NCI-H2107 treated with DMSO at 0.1 percent for 48 hours (cell line): ENCODE measurements at regions not wholly inside any gene's neighbourhood (a gene's known extent, or its start where the extent isn't known, plus 50 kb on each side); places are given as distances from the start of the nearest gene placed in this dataset.

ENCODE experiments used
- DNase-seq: peaks from one replicate; lab custom pipeline; 2025; ENCODE audit not compliant: unreplicated experiment; lab: John Stamatoyannopoulos, UW

DNA sequence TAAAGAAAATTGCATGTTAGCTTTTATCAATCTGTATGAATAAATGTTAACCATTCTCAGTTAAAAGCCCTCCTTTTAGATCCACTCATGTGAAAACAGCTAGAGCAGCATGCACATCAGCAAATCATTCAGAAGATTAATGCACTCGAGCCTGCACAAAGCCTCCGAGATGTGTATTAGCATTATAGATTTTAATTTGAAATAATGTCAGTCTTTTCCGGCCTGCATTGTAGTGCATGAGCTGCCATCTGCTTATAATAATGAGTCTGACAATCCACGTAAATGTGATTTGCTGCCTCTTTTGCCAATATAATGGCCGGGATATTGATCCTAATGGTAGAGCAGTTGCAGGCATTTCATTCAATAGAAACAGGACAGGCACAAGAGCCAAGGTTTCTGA, 585.1 kb downstream of the IRX1 start:
- no peak for DNase-seq

DNA sequence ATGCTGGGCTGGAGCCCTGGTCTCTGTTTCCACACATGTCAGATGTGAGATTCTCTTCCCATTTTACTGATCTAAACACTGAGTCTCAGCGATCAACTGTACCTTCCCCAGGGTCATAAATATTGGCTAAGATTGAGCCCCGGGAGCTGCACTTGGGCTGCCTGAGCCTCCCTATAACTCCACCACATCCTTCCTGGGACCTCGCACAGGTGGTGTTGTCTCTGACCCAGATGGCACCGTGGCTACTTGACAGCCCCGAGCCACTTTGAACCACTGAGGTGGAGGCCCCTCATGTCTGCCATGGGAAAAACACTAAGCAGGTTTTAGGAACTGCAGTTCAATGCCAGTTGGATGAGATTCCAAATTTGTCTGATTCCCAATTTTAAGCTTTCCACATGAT, 586.5 kb downstream of the IRX1 start:
- no peak for DNase-seq

DNA sequence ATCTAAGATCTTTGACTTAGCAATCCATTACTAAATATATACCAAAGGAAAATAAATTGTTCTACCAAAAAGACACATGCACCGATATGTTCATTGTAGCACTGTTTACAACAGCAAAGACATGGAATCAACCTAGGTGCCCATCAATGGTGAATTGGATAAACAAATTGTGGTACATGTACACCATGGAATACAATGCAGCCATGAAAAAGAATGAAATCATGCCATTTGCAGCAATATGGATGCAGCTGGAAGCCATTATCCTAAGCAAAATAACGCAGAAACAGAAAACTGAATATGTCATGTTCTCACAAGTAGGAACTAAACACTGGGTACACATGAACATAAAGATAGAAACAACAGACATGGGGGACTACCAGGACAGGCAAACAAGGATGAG, 589.5 kb downstream of the IRX1 start:
- no peak for DNase-seq

DNA sequence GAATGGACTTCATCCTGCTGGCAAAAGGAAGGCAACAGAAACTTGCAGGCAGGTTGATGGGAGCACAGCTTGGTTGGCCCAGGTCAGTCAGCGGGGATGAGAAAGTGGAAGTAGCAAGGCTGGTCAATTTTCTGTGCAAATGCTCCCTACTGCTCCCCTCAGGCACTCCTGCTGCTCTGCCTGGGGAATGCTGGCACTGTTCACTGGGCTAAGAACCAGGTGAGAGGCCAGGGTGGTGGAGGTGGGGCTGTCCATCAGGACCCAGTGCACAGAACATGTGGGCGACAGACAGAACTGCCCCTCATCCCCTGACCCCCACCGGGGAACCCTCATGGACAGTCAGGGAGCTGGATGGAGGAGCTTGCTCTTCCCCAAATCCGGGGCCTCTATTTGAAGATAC, 593.1 kb downstream of the IRX1 start:
- DNase-seq, result no peak

DNA sequence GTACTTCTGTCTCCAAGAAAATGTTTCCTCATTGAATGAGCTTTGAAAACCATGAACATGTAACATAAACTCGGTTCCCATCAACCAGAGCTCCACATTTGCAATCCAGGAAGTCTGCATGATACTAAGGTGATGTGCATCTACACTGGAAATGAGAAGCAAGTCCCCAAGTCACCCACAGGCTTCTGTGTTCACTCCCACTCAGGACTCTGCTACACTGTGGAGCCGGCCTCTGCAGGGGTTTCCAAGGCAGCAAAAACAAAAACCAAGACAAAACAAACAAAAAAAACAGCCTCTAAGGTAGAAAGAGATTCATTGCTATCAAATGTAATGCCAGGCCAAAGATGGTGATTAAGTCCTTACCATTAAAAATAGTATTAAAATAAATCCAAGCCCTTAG, 593.7 kb downstream of the IRX1 start:
- DNase-seq, result no peak

DNA sequence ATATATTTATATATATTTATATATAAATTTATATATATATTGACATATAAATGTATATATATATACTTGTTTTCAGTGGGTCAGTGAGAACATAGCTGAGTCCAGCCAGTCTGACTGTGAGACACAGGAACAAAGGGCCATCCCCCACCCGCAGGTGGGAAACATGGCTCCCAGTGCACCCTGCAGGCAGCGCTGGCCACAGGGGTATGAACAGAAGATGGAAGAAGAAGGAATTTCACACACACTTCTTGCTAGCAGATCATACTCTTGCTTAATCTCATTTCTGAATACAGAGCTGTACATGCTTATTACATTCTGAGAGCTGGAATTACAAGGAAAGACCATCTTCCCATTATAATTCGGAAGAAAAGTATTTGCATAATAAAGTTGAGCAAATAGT, 595.4 kb downstream of the IRX1 start:
- DNase-seq, result no peak

DNA sequence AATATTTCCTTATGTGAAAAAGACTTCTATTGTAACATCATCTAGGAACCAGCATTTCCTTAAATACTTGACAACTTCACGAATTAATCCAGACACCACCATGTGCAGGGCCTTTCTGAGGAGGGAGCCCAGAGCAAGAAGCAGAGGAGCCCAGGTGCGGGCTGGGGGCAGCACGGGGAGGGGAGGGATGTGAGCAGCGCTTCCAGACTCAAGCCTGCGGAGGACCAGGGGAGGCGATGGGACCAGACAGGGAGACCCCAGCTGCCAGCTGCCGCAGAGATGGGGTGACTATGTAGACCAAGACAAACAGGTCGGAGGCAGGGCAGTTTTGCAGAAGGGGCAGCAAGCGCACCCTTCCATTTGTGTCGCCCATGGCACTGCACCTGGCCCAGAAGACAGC, 596.1 kb downstream of the IRX1 start:
- no peak for DNase-seq

DNA sequence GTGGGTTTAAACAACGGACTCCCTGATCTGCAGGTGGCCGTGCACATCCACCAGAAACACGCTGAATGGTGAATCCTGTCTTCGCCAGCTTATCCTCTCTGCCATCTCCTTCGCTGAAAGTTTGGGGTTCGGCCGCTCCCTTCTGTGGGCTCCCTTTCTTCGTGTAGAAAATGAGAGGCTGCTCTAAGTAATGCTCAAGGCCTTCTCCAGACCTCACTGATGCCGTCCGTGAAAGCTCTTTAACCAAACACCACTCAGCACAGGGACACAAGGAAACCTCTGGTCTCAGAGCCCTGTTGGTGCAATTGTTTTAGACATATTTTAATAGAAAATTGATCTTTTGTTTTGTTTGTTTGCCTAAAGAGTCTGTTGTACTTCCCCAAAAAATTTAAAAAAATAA, 596.5 kb downstream of the IRX1 start:
- DNase-seq, result no peak

DNA sequence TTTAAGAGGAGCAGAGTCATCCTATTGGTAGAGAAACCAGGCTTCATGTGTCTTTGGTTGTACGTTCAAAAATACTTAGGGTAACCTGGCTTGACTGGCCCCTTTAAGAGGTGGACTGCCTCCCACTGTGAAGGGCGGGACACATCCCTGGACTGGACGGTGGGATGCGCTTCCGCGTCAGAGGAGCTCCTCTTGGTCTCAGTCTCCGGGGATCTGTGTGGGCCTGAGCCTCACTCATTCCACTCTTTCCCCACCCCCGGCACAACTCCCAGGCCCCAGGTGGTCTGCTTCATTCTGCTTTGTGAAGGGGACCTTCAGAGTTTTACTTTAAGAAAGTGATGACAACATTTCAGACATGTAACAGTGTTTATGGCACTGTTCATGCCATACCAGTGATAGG, 601.1 kb downstream of the IRX1 start:
- no peak for DNase-seq

DNA sequence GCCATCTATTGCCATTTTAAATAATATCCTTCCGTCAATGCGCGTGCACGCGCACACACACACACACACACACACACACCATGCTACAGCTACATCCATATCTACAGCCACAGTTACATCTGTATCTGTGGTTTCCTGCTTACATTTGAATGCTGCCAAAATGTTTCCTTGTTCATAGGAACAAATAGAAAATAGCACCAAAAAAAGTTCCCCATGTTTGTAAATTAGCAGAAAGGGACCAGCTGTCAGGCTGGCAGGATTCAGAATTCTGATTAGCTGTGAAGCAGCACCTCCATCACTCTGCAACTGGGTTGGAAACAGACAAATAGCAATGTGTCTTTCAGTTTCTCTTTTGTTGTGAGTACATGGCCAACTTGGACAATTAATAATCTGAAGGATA, 601.5 kb downstream of the IRX1 start:
- DNase-seq, result no peak

DNA sequence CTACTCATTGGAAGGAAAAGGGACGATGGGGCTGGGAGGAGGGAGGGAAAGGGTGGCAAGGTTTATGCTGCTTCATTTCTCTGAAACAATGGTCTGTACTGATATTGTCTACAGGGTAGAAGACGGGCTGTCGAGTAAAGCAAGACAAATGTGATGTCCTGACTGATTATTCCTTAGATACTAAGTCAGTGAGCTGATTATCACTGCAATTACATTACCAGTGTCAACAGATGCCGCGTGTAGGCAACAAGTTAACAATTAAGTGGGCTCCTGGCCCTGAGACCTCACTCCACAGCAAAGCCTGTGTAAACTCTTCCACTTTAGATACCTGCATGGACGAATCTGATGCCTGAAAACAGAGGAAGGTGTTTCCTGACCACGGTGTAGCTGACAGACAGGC, 602.8 kb downstream of the IRX1 start:
- DNase-seq, result no peak

DNA sequence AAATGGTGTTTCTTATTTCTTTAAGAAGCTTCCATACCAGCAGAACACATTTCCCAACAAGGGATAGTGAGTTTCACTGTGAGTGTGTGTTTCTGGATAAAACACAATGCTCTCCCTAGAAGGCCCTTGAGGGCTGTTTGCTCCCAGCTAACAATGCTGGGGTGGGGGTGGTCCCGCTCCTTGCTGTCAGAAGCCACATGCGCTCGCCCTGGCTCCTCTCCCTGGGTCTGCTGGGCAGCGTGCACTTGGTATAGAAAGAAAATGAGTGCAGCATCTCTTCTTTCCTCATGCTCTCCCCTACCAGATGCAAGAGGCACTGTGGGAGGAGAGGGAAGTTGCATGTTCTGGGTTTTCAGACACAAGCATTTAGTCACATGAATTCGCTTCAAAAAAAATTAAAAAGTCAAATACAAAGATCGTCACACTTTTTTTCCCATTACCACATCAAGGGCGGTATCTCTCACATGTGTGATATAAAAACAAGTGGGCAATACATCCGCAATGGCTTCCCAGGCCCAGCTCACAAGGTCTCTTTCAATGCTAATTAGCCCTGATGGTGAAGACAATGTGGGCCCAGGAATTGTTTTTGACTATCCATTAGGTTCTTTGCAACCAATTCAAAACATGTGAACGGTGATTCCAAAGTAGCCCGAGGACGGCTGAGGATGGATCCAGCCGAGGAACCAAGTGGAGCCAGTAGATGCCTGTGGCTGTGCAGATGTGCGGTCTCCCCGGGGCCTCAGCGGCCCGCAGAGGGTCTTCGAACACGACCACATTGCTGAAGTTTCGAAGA, 603.6 kb downstream of the IRX1 start:
- no peak for DNase-seq

DNA sequence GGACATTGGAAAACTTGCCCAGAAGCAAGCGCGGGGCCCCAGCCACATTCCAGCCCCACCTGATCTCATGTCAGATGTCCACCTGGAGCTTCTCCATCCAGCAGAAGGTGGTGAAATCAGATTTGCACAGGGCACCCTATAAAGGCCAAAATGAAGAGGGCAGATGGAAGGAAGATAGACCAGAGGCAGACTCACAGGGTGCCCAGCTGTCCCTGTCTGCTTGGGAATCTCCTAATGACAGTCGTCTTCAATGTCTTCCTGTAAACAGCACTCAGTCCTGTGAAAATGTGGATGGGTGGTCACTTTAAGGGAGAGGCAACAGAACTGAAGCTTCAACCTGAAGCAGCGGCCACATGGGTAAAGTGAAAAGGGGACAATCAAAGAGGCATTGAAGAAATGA, 607.5 kb downstream of the IRX1 start:
- no peak for DNase-seq

DNA sequence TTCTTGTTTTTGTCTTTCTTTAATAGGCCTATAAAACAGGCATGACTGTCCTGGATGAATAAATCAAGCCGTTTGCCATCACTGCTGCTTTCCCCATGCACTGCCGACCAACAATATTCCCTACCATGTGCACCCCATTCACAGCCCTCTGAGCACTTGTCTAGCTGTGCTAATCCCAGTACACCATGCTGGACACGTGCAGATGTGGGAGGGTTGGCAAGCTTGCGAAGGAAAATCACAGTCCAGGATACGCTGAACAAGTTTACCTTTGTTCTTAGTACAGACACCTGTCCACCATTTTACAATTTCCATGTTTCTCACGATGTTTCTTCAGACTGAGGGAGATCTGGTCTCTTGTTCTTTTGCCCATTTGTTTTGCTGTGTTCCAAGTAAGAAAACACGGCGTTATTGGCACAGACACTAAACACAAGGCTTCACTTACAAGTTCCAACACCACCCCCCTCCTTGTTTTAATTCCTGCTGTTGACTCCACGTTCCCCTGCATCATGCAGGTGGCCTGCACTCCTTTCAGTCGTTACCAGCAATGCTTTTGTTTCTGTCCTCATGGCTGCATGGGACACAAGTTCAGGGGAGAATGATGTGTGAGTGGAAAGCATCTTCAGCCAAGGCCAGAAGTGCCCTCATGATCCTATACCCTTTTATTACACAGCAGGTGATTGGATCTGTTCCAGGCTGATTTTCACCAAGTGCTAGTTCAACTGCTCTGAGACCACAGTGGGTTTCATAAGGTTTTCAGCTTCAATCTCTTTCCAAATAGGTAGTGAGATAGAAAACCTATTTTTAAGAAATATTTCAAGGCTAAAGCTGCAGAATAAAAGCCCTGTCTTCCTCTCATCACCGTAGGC, 608.9 kb downstream of the IRX1 start:
- no peak for DNase-seq

DNA sequence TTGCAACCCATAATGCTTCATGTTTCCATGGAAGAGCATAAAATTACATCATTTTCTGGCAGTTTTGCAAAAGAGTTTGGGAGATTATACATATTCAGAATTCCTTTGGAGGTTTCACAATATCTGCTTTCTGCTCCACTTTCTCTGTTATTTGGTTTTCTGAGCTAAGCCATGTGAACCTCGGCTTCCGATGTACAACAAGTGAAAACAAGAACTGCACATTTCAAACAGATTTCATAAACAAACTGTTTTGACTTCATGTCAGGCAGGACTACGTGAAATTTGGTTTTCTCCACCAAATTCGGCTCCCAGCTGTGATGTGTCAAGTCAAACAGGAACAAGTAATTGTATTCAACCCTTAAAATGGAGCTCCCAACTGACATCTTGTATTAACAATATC, 609.8 kb downstream of the IRX1 start:
- DNase-seq, result no peak

DNA sequence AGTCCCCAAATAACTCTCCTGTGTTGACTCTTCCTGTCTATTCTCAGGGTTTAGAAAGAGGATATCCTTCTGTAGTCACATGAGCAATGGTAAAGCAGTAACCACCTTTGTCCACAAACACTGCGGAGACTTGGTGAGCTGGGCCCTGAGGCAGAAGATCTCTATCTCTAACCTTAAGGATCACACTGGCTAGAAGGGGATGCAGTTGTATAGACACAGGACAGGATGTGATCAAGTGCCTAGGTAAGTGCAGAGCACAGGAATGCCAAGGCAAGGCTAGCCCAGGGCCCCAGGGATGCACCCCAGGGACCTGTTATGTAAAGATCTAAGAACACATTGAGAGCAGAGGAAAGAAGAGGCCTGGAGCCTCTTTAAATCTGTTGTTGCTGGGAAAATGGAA, 610.5 kb downstream of the IRX1 start:
- no peak for DNase-seq

DNA sequence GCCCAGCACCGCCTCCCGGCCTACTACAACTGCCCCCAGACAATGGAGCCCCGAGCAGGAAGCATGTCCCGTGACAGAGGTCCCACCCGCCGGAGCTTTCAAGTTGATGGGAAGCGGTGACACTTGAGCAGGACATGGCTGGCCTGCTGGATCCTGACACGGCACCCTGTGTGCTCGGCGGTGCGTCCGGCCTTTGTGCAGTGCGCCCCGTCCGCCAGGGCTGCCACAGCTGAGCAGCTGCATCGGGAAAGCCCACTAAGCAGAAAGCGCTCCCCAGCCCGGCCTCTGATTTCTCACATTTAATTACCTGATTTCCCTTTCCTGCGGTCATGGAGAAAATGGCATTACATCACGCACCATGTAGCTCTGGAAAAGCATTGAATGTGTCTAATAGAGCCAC, 611.9 kb downstream of the IRX1 start:
- DNase-seq, result no peak

DNA sequence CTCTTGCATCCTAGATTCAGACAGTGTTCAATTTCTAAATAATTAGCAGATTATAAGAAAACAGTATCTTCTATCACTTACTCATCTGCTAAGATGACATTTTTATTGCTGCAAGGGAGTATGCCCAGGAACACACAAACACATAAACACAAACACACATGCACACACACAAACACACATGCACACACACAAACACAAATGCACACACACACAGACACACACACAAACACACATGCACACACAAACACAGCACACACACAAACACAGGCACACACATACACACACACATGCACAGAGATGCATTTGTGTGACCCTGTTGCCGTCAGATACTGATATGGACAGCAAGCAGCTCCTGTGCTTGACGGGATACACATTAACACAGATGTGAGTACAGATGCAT, 612.9 kb downstream of the IRX1 start:
- DNase-seq, result no peak

DNA sequence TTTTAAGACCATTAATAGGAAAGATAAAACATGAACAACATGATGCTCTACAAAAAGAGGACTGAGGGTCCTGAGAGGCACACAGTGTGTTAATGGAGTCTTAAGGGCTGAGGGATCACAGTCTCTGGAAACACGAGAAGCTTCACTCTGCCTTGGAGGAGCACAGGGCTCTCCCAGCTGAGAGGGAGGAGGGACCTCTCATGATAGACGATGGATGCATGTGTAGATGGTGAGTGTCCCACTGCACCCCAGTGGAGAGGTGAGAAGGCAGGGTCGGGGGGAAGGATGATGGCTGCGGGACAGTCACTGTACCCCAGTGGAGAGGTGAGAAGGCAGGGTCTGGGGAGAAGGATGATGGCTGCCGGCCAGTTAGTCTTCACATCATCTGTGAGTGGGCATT, 613.4 kb downstream of the IRX1 start:
- no peak for DNase-seq

DNA sequence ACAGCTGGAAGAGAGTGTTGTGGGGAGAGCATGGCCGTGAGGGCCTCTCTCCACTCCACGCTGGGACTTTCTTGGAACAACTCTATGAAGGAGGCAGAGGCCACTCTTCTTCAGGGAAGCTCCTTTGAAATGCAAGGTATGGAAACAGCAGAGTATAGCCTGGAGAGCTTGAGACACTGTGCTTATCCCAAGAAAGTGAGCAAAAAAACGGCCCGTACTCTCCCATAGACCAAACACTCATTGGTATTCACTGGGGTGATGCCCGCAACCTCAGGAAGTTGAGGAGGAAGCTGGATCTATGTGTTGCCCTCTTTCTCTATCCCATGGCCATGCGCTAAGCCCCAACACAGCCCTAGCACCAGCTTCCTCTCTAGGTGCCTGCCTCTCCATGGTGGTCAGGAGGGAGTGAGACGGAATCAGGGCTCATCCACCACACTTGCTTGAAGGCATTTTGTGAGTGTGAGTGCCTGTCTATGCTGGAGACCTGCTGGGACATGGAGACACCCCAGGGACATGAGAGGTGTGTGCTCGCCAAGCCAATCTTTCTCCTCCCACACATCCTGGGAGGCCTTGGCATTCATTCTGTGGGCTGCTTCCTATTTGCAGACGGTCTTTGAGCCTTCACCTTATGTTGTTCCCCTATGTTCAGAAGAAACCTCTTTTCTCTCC, 616.6 kb downstream of the IRX1 start:
- no peak for DNase-seq

DNA sequence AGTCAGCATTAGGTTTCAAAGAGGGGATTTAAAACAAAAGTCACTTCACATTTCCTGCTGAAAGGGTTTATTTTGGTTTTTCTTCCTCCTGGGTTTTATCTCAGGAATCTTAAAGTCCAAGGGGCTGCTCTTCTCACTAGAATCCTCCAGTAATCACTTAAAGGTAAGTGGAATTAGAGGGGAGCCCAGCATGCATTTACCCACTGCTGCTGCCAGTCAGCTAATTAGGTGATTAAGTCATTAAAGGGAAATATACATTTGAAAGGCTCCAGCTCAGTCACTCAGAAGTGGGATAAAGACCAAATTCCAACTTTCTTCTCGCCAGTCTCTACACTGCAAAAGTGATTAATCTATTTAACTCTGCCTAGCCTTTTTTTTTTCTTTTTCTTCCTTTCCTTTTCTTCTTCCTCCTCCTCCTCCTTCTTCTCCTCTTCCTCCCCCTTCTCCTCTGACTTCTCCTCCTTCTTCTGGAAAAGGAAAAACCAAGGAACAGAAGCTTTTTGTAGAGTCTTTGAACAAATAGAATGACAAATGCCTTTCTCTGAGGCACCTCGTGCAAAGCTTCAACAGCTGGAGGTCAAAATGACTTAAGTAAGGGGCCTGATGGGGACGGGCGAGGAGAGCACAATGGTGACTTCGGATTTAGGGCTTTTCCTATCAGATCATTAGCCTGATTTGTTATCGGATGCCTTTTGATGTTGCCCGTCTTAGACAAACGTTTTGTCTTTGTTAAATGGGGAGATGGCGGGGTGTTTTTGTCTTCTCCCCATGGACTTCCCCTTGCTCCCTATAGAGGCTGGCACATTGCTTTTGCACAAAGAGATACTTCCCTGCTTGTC, 617.6 kb downstream of the IRX1 start:
- no peak for DNase-seq
